ENCODE measurements at regions not wholly inside any gene's neighbourhood (a gene's known extent, or its start where the extent isn't known, plus 50 kb on each side); places are given as distances from the start of the nearest gene placed in this dataset.
"Not testable (repeated sequence)": the region's sequence is repeated elsewhere in the genome, so short reads cannot be mapped to it uniquely, and the experiment has no call there.

DNA sequence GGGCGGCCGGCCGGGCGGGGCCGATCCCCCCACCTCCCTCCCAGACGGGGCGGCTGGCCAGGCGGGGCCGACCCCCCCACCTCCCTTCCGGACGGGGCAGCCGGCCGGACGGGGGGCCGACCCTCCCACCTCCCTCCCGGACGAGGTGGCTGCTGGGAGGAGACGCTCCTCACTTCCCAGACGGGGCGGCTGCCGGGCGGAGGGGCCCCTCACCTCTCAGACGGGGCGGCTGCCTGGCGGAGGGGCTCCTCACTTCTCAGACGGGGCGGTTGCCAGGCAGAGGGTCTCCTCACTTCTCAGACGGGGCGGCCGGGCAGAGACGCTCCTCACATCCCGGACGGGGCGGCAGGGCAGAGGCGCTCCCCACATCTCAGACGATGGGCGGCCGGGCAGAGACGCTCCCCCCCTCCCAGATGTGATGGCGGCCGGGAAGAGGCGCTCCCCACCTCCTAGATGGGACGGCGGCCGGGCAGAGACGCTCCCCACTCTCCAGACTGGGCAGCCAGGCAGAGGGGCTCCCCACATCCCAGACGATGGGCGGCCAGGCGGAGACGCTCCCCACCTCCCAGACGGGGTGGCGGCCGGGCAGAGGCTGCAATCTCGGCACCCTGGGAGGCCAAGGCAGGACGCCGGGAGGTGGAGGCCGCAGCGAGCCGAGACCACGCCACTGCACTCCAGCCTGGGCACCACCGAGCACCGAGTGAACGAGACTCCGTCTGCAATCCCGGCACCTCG, 675.8 kb downstream of the XIRP2 start:
- not testable (repeated sequence) for TF ChIP-seq CTCF (IDR thresholded peaks at IDR 0.05); SIN3A (IDR thresholded peaks at IDR 0.05; ENCODE audit: borderline replicate concordance, insufficient read depth, low read depth, low read length)
- TF ChIP-seq, protein P1, sequence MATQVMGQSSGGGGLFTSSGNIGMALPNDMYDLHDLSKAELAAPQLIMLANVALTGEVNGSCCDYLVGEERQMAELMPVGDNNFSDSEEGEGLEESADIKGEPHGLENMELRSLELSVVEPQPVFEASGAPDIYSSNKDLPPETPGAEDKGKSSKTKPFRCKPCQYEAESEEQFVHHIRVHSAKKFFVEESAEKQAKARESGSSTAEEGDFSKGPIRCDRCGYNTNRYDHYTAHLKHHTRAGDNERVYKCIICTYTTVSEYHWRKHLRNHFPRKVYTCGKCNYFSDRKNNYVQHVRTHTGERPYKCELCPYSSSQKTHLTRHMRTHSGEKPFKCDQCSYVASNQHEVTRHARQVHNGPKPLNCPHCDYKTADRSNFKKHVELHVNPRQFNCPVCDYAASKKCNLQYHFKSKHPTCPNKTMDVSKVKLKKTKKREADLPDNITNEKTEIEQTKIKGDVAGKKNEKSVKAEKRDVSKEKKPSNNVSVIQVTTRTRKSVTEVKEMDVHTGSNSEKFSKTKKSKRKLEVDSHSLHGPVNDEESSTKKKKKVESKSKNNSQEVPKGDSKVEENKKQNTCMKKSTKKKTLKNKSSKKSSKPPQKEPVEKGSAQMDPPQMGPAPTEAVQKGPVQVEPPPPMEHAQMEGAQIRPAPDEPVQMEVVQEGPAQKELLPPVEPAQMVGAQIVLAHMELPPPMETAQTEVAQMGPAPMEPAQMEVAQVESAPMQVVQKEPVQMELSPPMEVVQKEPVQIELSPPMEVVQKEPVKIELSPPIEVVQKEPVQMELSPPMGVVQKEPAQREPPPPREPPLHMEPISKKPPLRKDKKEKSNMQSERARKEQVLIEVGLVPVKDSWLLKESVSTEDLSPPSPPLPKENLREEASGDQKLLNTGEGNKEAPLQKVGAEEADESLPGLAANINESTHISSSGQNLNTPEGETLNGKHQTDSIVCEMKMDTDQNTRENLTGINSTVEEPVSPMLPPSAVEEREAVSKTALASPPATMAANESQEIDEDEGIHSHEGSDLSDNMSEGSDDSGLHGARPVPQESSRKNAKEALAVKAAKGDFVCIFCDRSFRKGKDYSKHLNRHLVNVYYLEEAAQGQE (IDR thresholded peaks at IDR 0.05; ENCODE audit: insufficient read depth in 1 of 2, low read depth in 2 of 2, low read length in 1 of 2): not testable (repeated sequence)
